Right cardiac atrium (tissue), 5 donors: ENCODE measurements at regions not wholly inside any gene's neighbourhood (a gene's known extent, or its start where the extent isn't known, plus 50 kb on each side); places are given as distances from the start of the nearest gene placed in this dataset.
"Not testable (repeated sequence)": the region's sequence is repeated elsewhere in the genome, so short reads cannot be mapped to it uniquely, and the experiment has no call there.

Experiments used
- ATAC-seq, 2 donors: fragments of 200-7000 bp; cut with Tn5 transposase; one replicate each; pipeline versions ENCODE4 v1.8.0 to v1.9.1; 2020; ENCODE audit warnings: moderate library complexity in 2 of 2, mild to moderate bottlenecking in 1 of 2
- DNase-seq, 3 donors: peaks; one replicate each; pipeline ENCODE4 v3.0.0-alpha.2; 2020
- H3K27ac ChIP-seq: one replicate; pipeline ENCODE4 v1.5.1; 2013; ENCODE audit warnings: mild to moderate bottlenecking, low read length, control low read depth, moderate library complexity
- H3K27me3 ChIP-seq: one replicate; pipeline ENCODE4 v1.6.1; 2013; ENCODE audit not compliant: control insufficient read depth, insufficient read depth
- H3K4me1 ChIP-seq: one replicate; pipeline ENCODE4 v1.6.1; 2013; ENCODE audit warnings: low read length; ENCODE audit not compliant: control insufficient read depth, insufficient read depth
- H3K4me3 ChIP-seq: one replicate; pipeline ENCODE4 v1.5.1; 2013; ENCODE audit warnings: low read length, control low read depth
- H3K9me3 ChIP-seq: one replicate; pipeline ENCODE4 v1.6.1; 2013; ENCODE audit warnings: low read length; ENCODE audit not compliant: control insufficient read depth
- WGBS: extraction: QIAGEN DNeasy Blood & Tissue Kit; methylation state at CpG from one replicate; pipeline ENCODE4 v1.1.7; 2013; 5-methylcytosine and 5-hydroxymethylcytosine counted together
- intact Hi-C, 4 donors: fragments of 100-400 bp; cut with DNase I; formaldehyde crosslinking; loops; one replicate each; pipeline versions ENCODE4 v1.11.0 to v1.14.0; 2022 to 2023
- donor health status: healthy with polysubstance abuse.
- donor health status: DM: no; HTN: yes; CAD: no.
- donor health status: DM: no; HTN: no; CAD: no.
- donor health status: DM: no; HTN: yes; CAD: no; lungs with severe emphysema.
- donor health status: DM: yes; HTN: yes; CAD: no.

DNA sequence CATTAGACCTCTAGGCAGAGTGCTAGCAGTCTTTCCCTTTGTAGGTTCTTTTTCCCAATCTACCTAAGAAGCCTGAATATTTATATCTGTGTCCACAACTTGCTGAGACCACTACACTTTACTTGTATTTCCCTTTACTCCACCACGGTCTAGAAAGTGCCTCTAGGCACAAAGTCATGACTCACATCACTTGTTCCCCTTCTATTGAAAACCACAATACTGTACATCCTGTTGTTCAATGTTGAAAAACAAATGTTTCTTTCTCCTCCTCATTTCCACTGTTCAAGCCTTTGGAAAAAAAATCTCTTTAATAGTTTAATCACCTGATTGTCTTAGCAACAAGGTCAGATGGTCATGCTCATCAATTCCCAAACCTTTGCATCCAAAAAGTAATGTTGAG, 326.7 kb downstream of the GUCY2F start:
- intact Hi-C loops, result no loop called here
- no peaks in the 10 kb centered on the region for H3K27me3 ChIP-seq
- ATAC-seq, result no peak
- no peaks in the 10 kb centered on the region for H3K4me1 ChIP-seq
- DNase-seq, result no peak
- no peak overlapping the region for H3K27ac ChIP-seq
- WGBS, result 57% methylated on average over 1 of the region's 1 CpG
- no peak overlapping the region for H3K4me3 ChIP-seq
- no peaks in the 10 kb centered on the region for H3K9me3 ChIP-seq

DNA sequence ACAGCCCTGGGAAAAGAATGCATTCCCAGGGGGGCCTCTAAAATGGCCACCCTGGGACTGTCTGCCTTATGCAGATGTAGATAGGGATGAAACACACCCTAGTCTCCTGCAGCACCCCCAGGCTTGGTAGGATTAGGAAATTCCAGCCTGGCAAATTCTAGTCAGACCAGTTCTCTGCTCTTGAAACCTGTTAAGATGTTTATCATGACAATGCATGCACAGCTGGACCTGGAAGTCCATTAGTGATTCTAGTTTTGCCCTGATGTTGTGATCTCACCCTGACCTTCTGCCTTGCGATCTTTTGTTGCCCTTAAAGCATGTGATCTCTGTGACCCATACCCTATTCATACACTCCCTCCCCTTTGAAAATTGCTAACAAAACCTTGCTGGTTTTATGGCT, 337.7 kb downstream of the GUCY2F start:
- H3K9me3 ChIP-seq, H3K27me3 ChIP-seq, H3K4me3 ChIP-seq, ATAC-seq, DNase-seq, intact Hi-C loops, H3K4me1 ChIP-seq, H3K27ac ChIP-seq: not testable (repeated sequence)
- WGBS, result 88% methylated on average over 1 of the region's 1 CpG

DNA sequence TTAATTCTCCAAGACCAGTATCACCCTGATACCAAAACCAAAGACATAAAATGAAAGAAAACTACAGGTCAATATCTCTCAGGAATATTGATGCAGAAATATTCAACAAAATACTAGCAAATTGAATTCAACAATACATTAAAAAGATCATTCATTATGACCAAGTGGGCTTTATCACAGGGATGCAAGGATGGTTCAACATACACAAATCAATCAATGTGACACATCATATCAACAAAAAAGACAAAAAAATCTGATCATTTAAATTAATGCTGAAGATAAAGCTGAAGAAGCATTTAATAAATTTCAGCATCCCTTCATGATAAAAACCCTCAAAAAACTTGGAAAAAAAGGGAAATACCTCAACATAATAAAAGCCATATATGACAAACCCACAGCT, 341.4 kb downstream of the GUCY2F start:
- no peaks in the 10 kb centered on the region for H3K9me3 ChIP-seq
- no peak for DNase-seq
- intact Hi-C loops, result no loop called here
- H3K4me1 ChIP-seq, result no peaks in the 10 kb centered on the region
- no peak for ATAC-seq
- no peaks in the 10 kb centered on the region for H3K27me3 ChIP-seq
- H3K27ac ChIP-seq, result no peak overlapping the region
- no peak overlapping the region for H3K4me3 ChIP-seq

DNA sequence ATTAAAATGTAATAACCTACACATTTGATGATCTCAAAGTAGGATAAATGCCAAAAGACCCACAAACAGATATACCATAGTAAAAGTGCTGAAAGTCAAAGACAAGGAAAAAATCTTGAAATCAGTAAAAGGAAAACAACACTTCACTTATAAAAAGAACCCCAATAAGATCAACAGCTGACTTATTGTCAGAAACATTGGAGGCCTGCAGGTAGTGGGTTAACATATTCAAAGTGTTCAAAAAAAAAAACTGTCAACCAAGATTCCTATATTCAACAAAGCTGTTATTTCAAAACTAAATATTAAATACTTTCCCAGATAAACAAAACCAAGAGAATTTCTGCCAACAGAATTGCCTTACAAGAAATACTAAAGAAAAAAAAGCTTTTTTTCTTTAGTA, 347.1 kb downstream of the GUCY2F start:
- Histone ChIP-seq H3K27me3 (no peaks in the 10 kb centered on the region), H3K9me3 (no peaks in the 10 kb centered on the region), H3K4me1 (no peaks in the 10 kb centered on the region), H3K4me3 (no peak overlapping the region), H3K27ac (no peak overlapping the region)
- no peak for ATAC-seq
- intact Hi-C loops, result no loop called here
- no peak for DNase-seq

DNA sequence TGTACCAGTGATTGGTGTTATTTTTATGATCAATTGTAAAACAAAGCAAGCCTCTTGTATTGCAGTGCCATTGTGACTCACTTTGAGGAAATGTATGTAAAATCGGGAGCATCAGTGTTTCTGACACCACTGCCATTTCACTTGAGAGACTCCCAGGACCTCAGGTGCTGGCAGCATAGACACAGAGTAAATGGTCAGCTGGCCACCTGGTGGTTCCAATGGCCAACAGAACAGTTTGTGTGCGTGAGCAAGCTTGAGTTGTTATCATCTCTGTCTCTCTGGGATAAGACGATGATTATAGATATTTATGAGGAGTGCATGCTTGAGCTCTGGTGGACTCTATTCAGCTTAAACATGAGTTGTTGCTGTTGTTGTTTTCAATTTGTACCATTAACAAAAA, 356.6 kb downstream of the GUCY2F start:
- ATAC-seq (no peak), DNase-seq (no peak)
- no peaks in the 10 kb centered on the region for H3K27me3 ChIP-seq
- H3K9me3 ChIP-seq, result no peaks in the 10 kb centered on the region
- no peaks in the 10 kb centered on the region for H3K4me1 ChIP-seq
- WGBS, result 80% methylated on average over 3 of the region's 3 CpGs
- intact Hi-C loops, result no loop called here
- H3K27ac ChIP-seq, result no peak overlapping the region
- no peak overlapping the region for H3K4me3 ChIP-seq

DNA sequence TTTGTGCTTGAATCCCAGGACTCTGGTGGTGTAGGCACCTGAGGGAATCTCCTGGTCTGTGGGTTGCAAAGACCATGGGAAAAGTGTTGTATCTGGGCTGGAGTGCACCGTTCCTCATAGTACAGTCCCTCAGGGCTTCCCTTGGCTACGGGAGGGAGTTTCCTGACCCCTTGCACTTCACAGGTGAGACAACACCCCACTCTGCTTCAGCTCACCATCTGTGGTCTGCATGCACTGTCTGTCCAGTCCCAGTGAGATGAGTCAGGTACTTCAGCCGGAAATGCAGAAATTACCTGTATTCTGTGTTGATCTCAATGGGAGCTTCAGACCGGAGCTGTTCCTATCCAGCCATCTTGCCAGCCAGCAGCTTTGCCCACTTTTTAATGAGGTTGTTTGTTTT, 353.0 kb upstream of the IRS4 start:
- 83% methylated on average over 4 of the region's 4 CpGs for WGBS
- Histone ChIP-seq H3K4me3 (no peak overlapping the region), H3K9me3 (no peaks in the 10 kb centered on the region), H3K27me3 (no peaks in the 10 kb centered on the region), H3K4me1 (no peaks in the 10 kb centered on the region), H3K27ac (no peak overlapping the region)
- DNase-seq, result no peak
- ATAC-seq, result no peak
- intact Hi-C loops, result no loop called here

DNA sequence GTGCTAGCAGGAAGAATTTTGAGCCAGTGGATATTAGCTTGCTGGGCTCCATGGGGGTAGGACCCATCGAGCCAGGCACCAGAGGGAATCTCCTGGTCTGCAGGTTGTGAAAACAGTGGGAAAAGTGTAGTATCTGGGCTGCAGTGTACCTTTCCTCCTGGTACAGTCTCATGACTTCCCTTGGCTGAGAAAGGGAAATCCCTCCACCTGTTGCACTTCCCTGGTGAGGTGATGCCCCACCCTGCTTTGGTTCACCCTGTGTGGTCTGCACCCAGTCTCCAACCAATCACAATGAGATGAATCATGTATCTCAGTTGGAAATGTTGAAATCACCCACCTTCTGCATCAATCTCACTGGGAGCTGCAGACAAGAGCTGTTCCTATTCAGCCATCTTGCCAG, 341.4 kb upstream of the IRS4 start:
- Histone ChIP-seq H3K4me3 (no peak overlapping the region), H3K27ac (no peak overlapping the region), H3K9me3 (no peaks in the 10 kb centered on the region), H3K4me1 (no peaks in the 10 kb centered on the region), H3K27me3 (no peaks in the 10 kb centered on the region)
- ATAC-seq (no peak), DNase-seq (no peak)
- WGBS, result 59% methylated on average over 1 of the region's 1 CpG
- intact Hi-C loops, result no loop called here

DNA sequence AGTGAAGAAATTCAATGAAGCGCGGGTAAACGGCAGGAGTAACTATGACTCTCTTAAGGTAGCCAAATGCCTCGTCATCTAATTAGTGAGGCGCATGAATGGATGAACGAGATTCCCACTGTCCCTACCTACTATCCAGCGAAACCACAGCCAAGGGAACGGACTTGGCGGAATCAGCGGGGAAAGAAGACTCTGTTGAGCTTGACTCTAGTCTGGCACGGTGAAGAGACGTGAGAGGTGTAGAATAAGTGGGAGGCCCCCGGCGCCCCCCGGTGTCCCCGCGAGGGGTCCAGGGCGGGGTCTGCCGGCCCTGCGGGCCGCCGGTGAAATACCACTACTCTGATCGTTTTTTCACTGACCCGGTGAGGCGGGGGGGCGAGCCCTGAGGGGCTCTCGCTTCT, 317.8 kb upstream of the IRS4 start:
- H3K4me1 ChIP-seq, ATAC-seq, H3K27ac ChIP-seq, H3K4me3 ChIP-seq, H3K27me3 ChIP-seq, H3K9me3 ChIP-seq, intact Hi-C loops: not testable (repeated sequence)
- peak; percentile 12 to 55 (median 49) for DNase-seq
- WGBS, result 78% methylated on average over 27 of the region's 27 CpGs

DNA sequence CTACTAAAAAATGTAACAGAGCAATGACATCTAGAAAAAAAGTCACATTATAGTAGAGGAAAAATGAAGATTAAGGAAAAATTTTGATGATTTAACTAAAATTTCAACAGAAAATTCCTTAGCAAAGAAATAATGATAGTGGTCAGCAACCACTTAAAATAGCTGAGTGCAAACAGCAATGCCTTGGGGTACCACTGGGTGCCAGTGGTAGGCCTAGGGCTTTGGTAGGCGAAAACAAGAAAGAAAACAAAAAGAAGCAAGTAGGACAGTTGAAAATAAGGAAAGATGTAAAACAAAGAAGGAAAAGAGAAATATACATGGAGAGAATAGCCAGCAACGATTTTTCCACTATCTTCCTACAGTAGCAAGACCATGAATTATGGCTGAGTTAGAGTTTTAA, 313.5 kb upstream of the IRS4 start:
- Histone ChIP-seq H3K27ac (no peak overlapping the region), H3K4me3 (no peak overlapping the region), H3K27me3 (no peaks in the 10 kb centered on the region), H3K4me1 (no peaks in the 10 kb centered on the region), H3K9me3 (no peaks in the 10 kb centered on the region)
- DNase-seq (no peak), ATAC-seq (no peak)
- intact Hi-C loops, result no loop called here
- whole genome bisulfite sequencing, result 30% methylated on average over 2 of the region's 2 CpGs

DNA sequence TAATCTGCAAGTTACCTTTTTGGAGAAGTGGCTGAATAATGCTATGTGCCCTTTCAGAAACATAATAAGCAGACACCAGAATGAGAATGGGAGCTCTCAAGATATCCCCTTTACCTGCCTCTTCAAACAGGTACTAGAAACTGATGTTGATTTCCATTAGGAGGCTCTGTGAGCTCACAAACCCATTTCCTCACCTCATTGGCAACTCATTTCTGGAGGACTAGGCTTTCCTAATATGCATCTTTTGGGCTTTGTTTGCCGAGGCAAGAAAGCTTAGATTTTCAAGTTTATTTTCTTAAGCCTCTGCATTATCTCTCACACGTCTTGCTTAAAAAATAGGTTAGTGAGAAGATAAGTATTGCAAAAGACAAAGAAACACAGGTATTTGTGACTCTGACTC, 313.1 kb upstream of the IRS4 start:
- intact Hi-C loops, result no loop called here
- no peak overlapping the region for H3K4me3 ChIP-seq
- no peak overlapping the region for H3K27ac ChIP-seq
- H3K9me3 ChIP-seq, result no peaks in the 10 kb centered on the region
- H3K27me3 ChIP-seq, result no peaks in the 10 kb centered on the region
- no peaks in the 10 kb centered on the region for H3K4me1 ChIP-seq
- WGBS, result 30% methylated on average over 2 of the region's 2 CpGs
- ATAC-seq (no peak), DNase-seq (no peak)

DNA sequence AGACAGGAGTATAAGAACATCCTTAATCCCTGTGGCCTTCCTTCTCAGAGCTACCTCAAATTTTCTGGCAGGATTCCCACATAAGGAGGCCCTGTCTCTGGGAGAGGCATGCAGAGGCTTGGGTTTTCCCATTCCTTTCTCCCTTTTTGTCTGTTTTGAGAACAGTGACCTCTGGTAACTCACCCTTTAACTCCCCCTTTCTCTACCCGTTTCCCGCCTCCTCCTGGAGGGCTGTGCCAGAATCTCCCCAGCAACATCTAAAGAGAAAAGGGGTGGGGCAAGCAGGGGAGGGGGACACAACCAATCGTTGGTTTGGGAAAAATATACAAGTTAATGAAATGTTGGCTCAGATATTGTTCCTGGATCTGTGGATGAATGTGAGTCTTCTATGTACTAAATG, 303.7 kb upstream of the IRS4 start:
- WGBS, result 15% methylated on average over 3 of the region's 3 CpGs
- DNase-seq (no peak), ATAC-seq (no peak)
- Histone ChIP-seq H3K4me1 (no peaks in the 10 kb centered on the region), H3K4me3 (no peak overlapping the region), H3K27ac (no peak overlapping the region), H3K27me3 (no peaks in the 10 kb centered on the region), H3K9me3 (no peaks in the 10 kb centered on the region)
- intact Hi-C loops, result no loop called here

DNA sequence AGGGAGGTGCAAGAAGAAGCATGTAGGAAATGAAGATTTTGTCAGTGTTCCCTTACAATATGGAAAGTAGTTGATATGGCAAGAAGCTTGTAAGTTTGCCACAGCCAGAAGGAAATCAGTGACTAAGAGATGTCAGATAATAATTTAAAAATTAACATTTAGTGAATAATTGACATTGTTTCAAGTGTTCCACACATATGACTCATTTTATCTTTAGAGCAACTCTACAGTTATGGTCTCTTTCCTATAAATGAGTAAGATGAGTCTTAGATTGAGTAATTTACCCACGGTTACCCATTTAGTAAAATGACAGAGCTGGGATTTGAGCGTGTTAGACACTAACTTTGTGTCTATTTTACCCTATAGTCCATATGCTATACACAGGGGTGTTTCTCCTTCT, 300.3 kb upstream of the IRS4 start:
- no peak for ATAC-seq
- no peak overlapping the region for H3K4me3 ChIP-seq
- H3K4me1 ChIP-seq, result no peaks in the 10 kb centered on the region
- intact Hi-C loops, result no loop called here
- no peaks in the 10 kb centered on the region for H3K9me3 ChIP-seq
- no peaks in the 10 kb centered on the region for H3K27me3 ChIP-seq
- H3K27ac ChIP-seq, result no peak overlapping the region
- 77% methylated on average over 2 of the region's 2 CpGs for WGBS
- DNase-seq, result no peak
